ENCODE measurements at regions not wholly inside any gene's neighbourhood (a gene's known extent, or its start where the extent isn't known, plus 50 kb on each side); places are given as distances from the start of the nearest gene placed in this dataset.

GRCh38 chr2:39487398-39488250, 50.5 kb upstream of the MAP4K3 start:
- Mint-ChIP-seq H3K9me3 (ENCODE audit: low read depth) (no peaks in the 10 kb centered on the region), H3K27ac (no peak overlapping the region), H3K27me3 (no peaks in the 10 kb centered on the region), H3K36me3 (ENCODE audit: insufficient read depth) (no peaks in the 10 kb centered on the region), H3K4me1 (ENCODE audit: low read depth) (peaks cover 5% of the 10 kb centered on the region), H3K4me3 (ENCODE audit: low read depth) (no peak overlapping the region)
- no peak for DNase-seq (ENCODE audit: low spot score, unreplicated experiment)
- no peak for TF ChIP-seq CTCF (IDR thresholded peaks at IDR 0.05; ENCODE audit: unreplicated experiment)

GRCh38 chr2:39488450-39488849, 51.4 kb upstream of the MAP4K3 start:
- peaks cover 4% of the 10 kb centered on the region for H3K4me1 Mint-ChIP-seq (ENCODE audit: low read depth)
- H3K27ac Mint-ChIP-seq: no peak overlapping the region
- H3K4me3 Mint-ChIP-seq (ENCODE audit: low read depth): no peak overlapping the region
- H3K27me3 Mint-ChIP-seq: no peaks in the 10 kb centered on the region
- H3K9me3 Mint-ChIP-seq (ENCODE audit: low read depth): no peaks in the 10 kb centered on the region
- TF ChIP-seq CTCF (IDR thresholded peaks at IDR 0.05; ENCODE audit: unreplicated experiment): no peak
- no peak for DNase-seq (ENCODE audit: low spot score, unreplicated experiment)
- H3K36me3 Mint-ChIP-seq (ENCODE audit: insufficient read depth): no peaks in the 10 kb centered on the region

GRCh38 chr2:39490586-39490985, 53.5 kb upstream of the MAP4K3 start:
- Mint-ChIP-seq H3K4me3 (ENCODE audit: low read depth) (no peak overlapping the region), H3K9me3 (ENCODE audit: low read depth) (no peaks in the 10 kb centered on the region), H3K4me1 (ENCODE audit: low read depth) (peaks cover 2% of the 10 kb centered on the region), H3K27ac (no peak overlapping the region), H3K36me3 (ENCODE audit: insufficient read depth) (no peaks in the 10 kb centered on the region), H3K27me3 (no peaks in the 10 kb centered on the region)
- DNase-seq (ENCODE audit: low spot score, unreplicated experiment): no peak
- TF ChIP-seq CTCF (IDR thresholded peaks at IDR 0.05; ENCODE audit: unreplicated experiment): no peak

GRCh38 chr2:39491653-39492052, 54.6 kb upstream of the MAP4K3 start:
- no peak for TF ChIP-seq CTCF (IDR thresholded peaks at IDR 0.05; ENCODE audit: unreplicated experiment)
- Mint-ChIP-seq H3K4me1 (ENCODE audit: low read depth) (peaks cover 2% of the 10 kb centered on the region), H3K9me3 (ENCODE audit: low read depth) (no peaks in the 10 kb centered on the region), H3K4me3 (ENCODE audit: low read depth) (no peak overlapping the region), H3K36me3 (ENCODE audit: insufficient read depth) (no peaks in the 10 kb centered on the region), H3K27me3 (no peaks in the 10 kb centered on the region), H3K27ac (no peak overlapping the region)
- DNase-seq (ENCODE audit: low spot score, unreplicated experiment): no peak

DNA sequence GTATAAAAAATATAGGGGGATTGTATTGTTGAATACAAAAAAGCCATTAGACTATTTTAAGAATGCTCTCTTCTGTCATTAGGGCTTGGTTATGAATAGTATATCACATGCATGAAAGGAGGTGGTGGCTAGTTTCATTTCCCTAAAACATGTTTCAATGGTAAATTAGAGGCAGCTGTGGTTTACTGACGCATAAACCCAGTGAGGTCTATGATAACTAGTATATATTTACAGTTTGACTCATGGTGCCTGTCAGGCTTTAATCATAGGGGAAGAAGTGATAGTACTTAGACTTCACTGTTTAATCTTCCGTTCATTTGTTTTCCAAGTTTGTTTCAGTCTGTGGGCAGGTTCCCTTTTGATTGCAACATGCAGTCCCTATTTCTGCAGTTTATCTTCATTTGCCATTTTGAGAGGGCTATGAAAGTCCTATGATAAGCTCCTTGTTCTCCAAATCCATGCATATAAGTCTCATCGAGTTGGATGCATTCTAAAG, 55.1 kb upstream of the MAP4K3 start:
- H3K27me3 Mint-ChIP-seq: no peaks in the 10 kb centered on the region
- H3K9me3 Mint-ChIP-seq (ENCODE audit: low read depth): no peaks in the 10 kb centered on the region
- no peak for TF ChIP-seq CTCF (IDR thresholded peaks at IDR 0.05; ENCODE audit: unreplicated experiment)
- H3K36me3 Mint-ChIP-seq (ENCODE audit: insufficient read depth): no peaks in the 10 kb centered on the region
- peaks cover 2% of the 10 kb centered on the region for H3K4me1 Mint-ChIP-seq (ENCODE audit: low read depth)
- no peak overlapping the region for H3K4me3 Mint-ChIP-seq (ENCODE audit: low read depth)
- no peak for DNase-seq (ENCODE audit: low spot score, unreplicated experiment)
- H3K27ac Mint-ChIP-seq: no peak overlapping the region
